ENCODE measurements at regions not wholly inside any gene's neighbourhood (a gene's known extent, or its start where the extent isn't known, plus 50 kb on each side); places are given as distances from the start of the nearest gene placed in this dataset.
A peak's percentile ranks its signal among the peaks of the same experiment; 100 is the strongest.

- Histone ChIP-seq H3K4me3 (ENCODE audit: low read length) (no peak overlapping the region), H3K9ac (ENCODE audit: low read depth, low read length) (no peak overlapping the region), H3K9me3 (replicated peaks; ENCODE audit: low read length) (no peaks in the 10 kb centered on the region), H3K4me2 (ENCODE audit: low read length) (no peak overlapping the region), H3K4me1 (ENCODE audit: control insufficient read depth, insufficient read depth, low read length) (no peaks in the 10 kb centered on the region), H3K27me3 (ENCODE audit: control insufficient read depth, insufficient read depth, low read length) (no peaks in the 10 kb centered on the region), H3K36me3 (ENCODE audit: insufficient read depth, low read length) (no peaks in the 10 kb centered on the region)
Measured at GRCh38 chr4:144384408-144384807, 243.9 kb upstream of the GYPA start.

GRCh38 chr4:144399927-144400326 is 246.0 kb upstream of the HHIP start:
- Histone ChIP-seq H3K36me3 (ENCODE audit: insufficient read depth, low read length) (no peaks in the 10 kb centered on the region), H3K27me3 (ENCODE audit: control insufficient read depth, insufficient read depth, low read length) (peaks cover 31% of the 10 kb centered on the region), H3K4me2 (ENCODE audit: low read length) (peak overlapping the region; percentile 58), H3K4me3 (ENCODE audit: low read length) (no peak overlapping the region), H3K4me1 (ENCODE audit: control insufficient read depth, insufficient read depth, low read length) (peaks cover 11% of the 10 kb centered on the region), H3K9ac (ENCODE audit: low read depth, low read length) (no peak overlapping the region), H3K9me3 (replicated peaks; ENCODE audit: low read length) (no peaks in the 10 kb centered on the region)

- Histone ChIP-seq H3K4me2 (ENCODE audit: low read length) (no peak overlapping the region), H3K4me3 (ENCODE audit: low read length) (no peak overlapping the region), H3K9me3 (replicated peaks; ENCODE audit: low read length) (no peaks in the 10 kb centered on the region), H3K4me1 (ENCODE audit: control insufficient read depth, insufficient read depth, low read length) (peaks cover 11% of the 10 kb centered on the region), H3K27me3 (ENCODE audit: control insufficient read depth, insufficient read depth, low read length) (peaks cover 37% of the 10 kb centered on the region), H3K36me3 (ENCODE audit: insufficient read depth, low read length) (no peaks in the 10 kb centered on the region), H3K9ac (ENCODE audit: low read depth, low read length) (no peak overlapping the region)
Measured at GRCh38 chr4:144402176-144402575, 243.8 kb upstream of the HHIP start.

- Histone ChIP-seq H3K9me3 (replicated peaks; ENCODE audit: low read length) (no peaks in the 10 kb centered on the region), H3K9ac (ENCODE audit: low read depth, low read length) (no peak overlapping the region), H3K4me1 (ENCODE audit: control insufficient read depth, insufficient read depth, low read length) (peaks cover 11% of the 10 kb centered on the region), H3K4me2 (ENCODE audit: low read length) (no peak overlapping the region), H3K36me3 (ENCODE audit: insufficient read depth, low read length) (no peaks in the 10 kb centered on the region), H3K4me3 (ENCODE audit: low read length) (no peak overlapping the region), H3K27me3 (ENCODE audit: control insufficient read depth, insufficient read depth, low read length) (peaks cover 37% of the 10 kb centered on the region)
Measured at GRCh38 chr4:144402999-144403398, 243.0 kb upstream of the HHIP start.

GRCh38 chr4:144403893-144404292 is 242.1 kb upstream of the HHIP start:
- H3K9ac ChIP-seq (ENCODE audit: low read depth, low read length), result no peak overlapping the region
- H3K4me3 ChIP-seq (ENCODE audit: low read length), result no peak overlapping the region
- peaks cover 11% of the 10 kb centered on the region for H3K4me1 ChIP-seq (ENCODE audit: control insufficient read depth, insufficient read depth, low read length)
- H3K27me3 ChIP-seq (ENCODE audit: control insufficient read depth, insufficient read depth, low read length), result peaks cover 37% of the 10 kb centered on the region
- no peak overlapping the region for H3K4me2 ChIP-seq (ENCODE audit: low read length)
- H3K9me3 ChIP-seq (replicated peaks; ENCODE audit: low read length), result no peaks in the 10 kb centered on the region
- no peaks in the 10 kb centered on the region for H3K36me3 ChIP-seq (ENCODE audit: insufficient read depth, low read length)

GRCh38 chr4:144409525-144409924 is 236.4 kb upstream of the HHIP start:
- Histone ChIP-seq H3K9me3 (replicated peaks; ENCODE audit: low read length) (no peaks in the 10 kb centered on the region), H3K36me3 (ENCODE audit: insufficient read depth, low read length) (no peaks in the 10 kb centered on the region), H3K4me3 (ENCODE audit: low read length) (no peak overlapping the region), H3K9ac (ENCODE audit: low read depth, low read length) (no peak overlapping the region), H3K4me1 (ENCODE audit: control insufficient read depth, insufficient read depth, low read length) (no peaks in the 10 kb centered on the region), H3K27me3 (ENCODE audit: control insufficient read depth, insufficient read depth, low read length) (peaks cover 19% of the 10 kb centered on the region), H3K4me2 (ENCODE audit: low read length) (no peak overlapping the region)

GRCh38 chr4:144410230-144410783 is 235.6 kb upstream of the HHIP start:
- no peaks in the 10 kb centered on the region for H3K9me3 ChIP-seq (replicated peaks; ENCODE audit: low read length)
- peaks cover 12% of the 10 kb centered on the region for H3K27me3 ChIP-seq (ENCODE audit: control insufficient read depth, insufficient read depth, low read length)
- no peaks in the 10 kb centered on the region for H3K4me1 ChIP-seq (ENCODE audit: control insufficient read depth, insufficient read depth, low read length)
- no peaks in the 10 kb centered on the region for H3K36me3 ChIP-seq (ENCODE audit: insufficient read depth, low read length)
- no peak overlapping the region for H3K4me2 ChIP-seq (ENCODE audit: low read length)
- no peak overlapping the region for H3K9ac ChIP-seq (ENCODE audit: low read depth, low read length)
- no peak overlapping the region for H3K4me3 ChIP-seq (ENCODE audit: low read length)

- H3K36me3 ChIP-seq (ENCODE audit: insufficient read depth, low read length), result no peaks in the 10 kb centered on the region
- no peaks in the 10 kb centered on the region for H3K9me3 ChIP-seq (replicated peaks; ENCODE audit: low read length)
- H3K4me2 ChIP-seq (ENCODE audit: low read length), result no peak overlapping the region
- H3K27me3 ChIP-seq (ENCODE audit: control insufficient read depth, insufficient read depth, low read length), result peaks cover 9% of the 10 kb centered on the region
- H3K4me1 ChIP-seq (ENCODE audit: control insufficient read depth, insufficient read depth, low read length), result no peaks in the 10 kb centered on the region
- no peak overlapping the region for H3K4me3 ChIP-seq (ENCODE audit: low read length)
- H3K9ac ChIP-seq (ENCODE audit: low read depth, low read length), result no peak overlapping the region
Measured at GRCh38 chr4:144411119-144411518, 234.8 kb upstream of the HHIP start.

- H3K4me1 ChIP-seq (ENCODE audit: control insufficient read depth, insufficient read depth, low read length), result no peaks in the 10 kb centered on the region
- no peak overlapping the region for H3K4me3 ChIP-seq (ENCODE audit: low read length)
- no peaks in the 10 kb centered on the region for H3K9me3 ChIP-seq (replicated peaks; ENCODE audit: low read length)
- H3K36me3 ChIP-seq (ENCODE audit: insufficient read depth, low read length), result no peaks in the 10 kb centered on the region
- H3K4me2 ChIP-seq (ENCODE audit: low read length), result no peak overlapping the region
- H3K9ac ChIP-seq (ENCODE audit: low read depth, low read length), result no peak overlapping the region
- peaks cover 9% of the 10 kb centered on the region for H3K27me3 ChIP-seq (ENCODE audit: control insufficient read depth, insufficient read depth, low read length)
Measured at GRCh38 chr4:144411700-144412099, 234.3 kb upstream of the HHIP start.

GRCh38 chr4:144421056-144421455 is 224.9 kb upstream of the HHIP start:
- Histone ChIP-seq H3K4me3 (ENCODE audit: low read length) (no peak overlapping the region), H3K9me3 (replicated peaks; ENCODE audit: low read length) (no peaks in the 10 kb centered on the region), H3K4me1 (ENCODE audit: control insufficient read depth, insufficient read depth, low read length) (no peaks in the 10 kb centered on the region), H3K4me2 (ENCODE audit: low read length) (no peak overlapping the region), H3K27me3 (ENCODE audit: control insufficient read depth, insufficient read depth, low read length) (no peaks in the 10 kb centered on the region), H3K36me3 (ENCODE audit: insufficient read depth, low read length) (no peaks in the 10 kb centered on the region), H3K9ac (ENCODE audit: low read depth, low read length) (no peak overlapping the region)

- H3K4me2 ChIP-seq (ENCODE audit: low read length), result no peak overlapping the region
Measured at GRCh38 chr4:144421839-144422565, 224.0 kb upstream of the HHIP start.

GRCh38 chr4:144423930-144424329 is 222.0 kb upstream of the HHIP start:
- H3K36me3 ChIP-seq (ENCODE audit: insufficient read depth, low read length), result no peaks in the 10 kb centered on the region
- H3K4me2 ChIP-seq (ENCODE audit: low read length), result no peak overlapping the region
- H3K9ac ChIP-seq (ENCODE audit: low read depth, low read length), result no peak overlapping the region
- no peaks in the 10 kb centered on the region for H3K27me3 ChIP-seq (ENCODE audit: control insufficient read depth, insufficient read depth, low read length)
- no peak overlapping the region for H3K4me3 ChIP-seq (ENCODE audit: low read length)
- H3K9me3 ChIP-seq (replicated peaks; ENCODE audit: low read length), result no peaks in the 10 kb centered on the region
- H3K4me1 ChIP-seq (ENCODE audit: control insufficient read depth, insufficient read depth, low read length), result no peaks in the 10 kb centered on the region

More at GRCh38 chr4:144421839-144422565, 224.0 kb upstream of the HHIP start:
- H3K36me3 ChIP-seq (ENCODE audit: insufficient read depth, low read length), result no peaks in the 10 kb centered on the region
- no peaks in the 10 kb centered on the region for H3K4me1 ChIP-seq (ENCODE audit: control insufficient read depth, insufficient read depth, low read length)
- H3K27me3 ChIP-seq (ENCODE audit: control insufficient read depth, insufficient read depth, low read length), result no peaks in the 10 kb centered on the region
- H3K9me3 ChIP-seq (replicated peaks; ENCODE audit: low read length), result no peaks in the 10 kb centered on the region
- no peak overlapping the region for H3K4me3 ChIP-seq (ENCODE audit: low read length)
- no peak overlapping the region for H3K9ac ChIP-seq (ENCODE audit: low read depth, low read length)
